ENCODE measurements at regions not wholly inside any gene's neighbourhood (a gene's known extent, or its start where the extent isn't known, plus 50 kb on each side); places are given as distances from the start of the nearest gene placed in this dataset.

- TF ChIP-seq ZNF717 (CRISPR knock-in tag; IDR thresholded peaks at IDR 0.05) = no peak
- TF ChIP-seq E4F1 (CRISPR knock-in tag; IDR thresholded peaks at IDR 0.05; ENCODE audit: borderline replicate concordance) = no peak
- no peak for TF ChIP-seq ZNF583 (CRISPR knock-in tag; IDR thresholded peaks at IDR 0.05)
- no peak for TF ChIP-seq ZNF707 (CRISPR knock-in tag; conservative IDR thresholded peaks at IDR 0.05)
- TF ChIP-seq TCFL5 (CRISPR knock-in tag; conservative IDR thresholded peaks at IDR 0.05) = no peak
- no peak for TF ChIP-seq ZNF655 (CRISPR knock-in tag; IDR thresholded peaks at IDR 0.05)
- TF ChIP-seq ZNF124 (CRISPR knock-in tag; IDR thresholded peaks at IDR 0.05) = no peak
- TF ChIP-seq RFX7 (CRISPR knock-in tag; IDR thresholded peaks at IDR 0.05) = no peak
- TF ChIP-seq ETS2 (tag; IDR thresholded peaks at IDR 0.05; ENCODE audit: borderline replicate concordance, poor library complexity, severe bottlenecking) = no peak
- TF ChIP-seq ZNF121 (CRISPR knock-in tag; conservative IDR thresholded peaks at IDR 0.05) = no peak
- TF ChIP-seq TFAM (CRISPR knock-in tag; conservative IDR thresholded peaks at IDR 0.05) = no peak
- TF ChIP-seq USF2 (CRISPR knock-in tag; IDR thresholded peaks at IDR 0.05) = no peak
- no peak for TF ChIP-seq SOX6 (IDR thresholded peaks at IDR 0.05)
- TF ChIP-seq U2AF2 (optimal IDR thresholded peaks at IDR 0.05; ENCODE audit: low read depth, low read length) = no peak
- no peak for TF ChIP-seq NKRF (IDR thresholded peaks at IDR 0.05; ENCODE audit: borderline replicate concordance)
- peak; percentile 12; the same call in 1 of the 2 replicates for TF ChIP-seq LEF1 (IDR thresholded peaks at IDR 0.05)
- TF ChIP-seq ZNF184 (CRISPR knock-in tag; IDR thresholded peaks at IDR 0.05) = no peak
- no peak for TF ChIP-seq ZBTB11 (CRISPR knock-in tag; IDR thresholded peaks at IDR 0.05)
- TF ChIP-seq ESRRB (CRISPR knock-in tag; IDR thresholded peaks at IDR 0.05; ENCODE audit: borderline replicate concordance) = no peak
These were observed 276.8 kb downstream of the ADGRD1 start (continued) for GRCh38 chr12:131230340-131231031.
